Head of caudate nucleus (tissue), 42 donors: ENCODE measurements at regions not wholly inside any gene's neighbourhood (a gene's known extent, or its start where the extent isn't known, plus 50 kb on each side); places are given as distances from the start of the nearest gene placed in this dataset.

Experiments
- DNase-seq, 42 donors: peaks; one replicate each; pipeline versions ENCODE4 v3.0.0 to v3.0.0-alpha.2; 2020 to 2021; ENCODE audit warnings: mixed read lengths in 7 of 42
- intact Hi-C: fragments of 100-400 bp; cut with DNase I; formaldehyde crosslinking; loops from one replicate; pipeline ENCODE4 v1.15.0; 2022

DNA sequence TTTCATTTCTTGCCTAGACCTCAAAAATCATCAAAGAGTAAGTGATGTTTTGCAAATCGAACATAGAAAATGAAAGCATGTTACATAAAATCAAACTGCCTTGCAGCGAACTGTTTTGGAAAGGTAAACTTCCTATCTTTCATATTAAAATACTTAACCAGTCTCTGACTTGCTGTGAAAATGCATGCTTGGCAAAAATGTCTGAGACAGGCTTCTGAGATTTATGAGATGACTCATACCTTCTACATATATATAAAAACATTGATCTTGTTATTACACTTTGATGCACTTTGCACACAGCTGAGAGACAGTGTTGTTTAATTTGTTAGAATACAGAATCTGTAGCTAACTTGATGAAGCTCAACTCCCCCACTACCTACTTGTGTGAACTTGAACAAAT lies 179.1 kb downstream of the KITLG start:
- DNase-seq: no peak
- intact Hi-C loops: no loop called here

DNA sequence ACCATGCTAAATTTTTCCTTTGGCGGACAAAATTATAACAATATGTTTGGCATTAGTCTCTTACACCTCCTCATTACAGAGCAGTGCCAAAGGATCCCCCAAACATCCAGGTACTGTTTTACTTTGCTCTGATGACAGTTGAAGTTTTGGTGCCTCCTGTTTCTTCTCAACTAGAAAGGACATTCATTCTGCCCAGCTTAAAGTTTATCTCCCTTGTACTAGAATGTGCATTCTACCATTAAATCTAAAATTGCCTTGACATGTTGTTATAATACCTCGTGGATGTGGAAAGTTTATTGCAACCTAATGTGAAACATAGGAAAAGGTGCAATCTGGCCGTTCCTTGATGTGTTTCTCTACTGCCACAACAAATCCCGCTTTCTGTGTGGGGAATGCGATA lies 173.4 kb downstream of the KITLG start:
- intact Hi-C loops: no loop called here
- no peak for DNase-seq

DNA sequence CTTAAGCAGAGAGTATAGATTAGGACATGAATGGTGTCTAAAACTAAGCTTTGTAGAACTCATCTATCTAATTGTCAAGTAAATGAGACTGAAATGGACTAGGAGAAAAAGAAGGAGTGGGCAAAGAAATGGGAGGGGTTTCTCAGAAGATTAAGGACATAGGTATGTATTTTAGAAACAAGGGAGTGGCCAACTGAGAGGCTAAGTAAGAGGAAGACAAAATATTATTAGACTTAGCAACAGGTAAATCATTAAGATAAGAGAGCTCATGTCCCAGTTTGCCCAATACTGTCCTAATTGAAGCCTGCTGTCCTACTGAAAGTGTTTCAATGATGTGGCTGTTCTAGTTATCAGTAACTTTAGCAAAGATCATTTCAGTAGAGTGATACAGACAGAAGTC lies 171.4 kb downstream of the KITLG start:
- DNase-seq: no peak
- intact Hi-C loops: no loop called here

DNA sequence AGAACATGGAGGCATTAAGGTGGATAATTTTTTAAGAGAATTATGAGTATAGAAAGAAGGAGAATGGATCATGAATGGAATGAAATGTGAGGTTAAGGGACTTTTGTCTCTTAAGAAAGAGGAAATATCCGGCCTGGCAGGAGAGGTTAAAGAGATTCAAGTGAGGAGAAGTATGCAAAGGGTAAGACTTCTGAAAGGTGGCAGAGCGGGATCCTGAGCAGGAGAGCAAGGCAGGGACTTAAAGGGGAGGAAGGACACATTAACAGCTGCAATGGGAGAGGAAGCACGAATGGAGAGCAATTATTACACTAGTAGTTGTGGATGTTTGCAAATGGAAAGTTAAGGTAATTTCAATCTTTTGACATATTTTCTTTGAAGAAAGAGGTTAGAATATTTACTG lies 171.0 kb downstream of the KITLG start:
- no peak for DNase-seq
- intact Hi-C loops: no loop called here

DNA sequence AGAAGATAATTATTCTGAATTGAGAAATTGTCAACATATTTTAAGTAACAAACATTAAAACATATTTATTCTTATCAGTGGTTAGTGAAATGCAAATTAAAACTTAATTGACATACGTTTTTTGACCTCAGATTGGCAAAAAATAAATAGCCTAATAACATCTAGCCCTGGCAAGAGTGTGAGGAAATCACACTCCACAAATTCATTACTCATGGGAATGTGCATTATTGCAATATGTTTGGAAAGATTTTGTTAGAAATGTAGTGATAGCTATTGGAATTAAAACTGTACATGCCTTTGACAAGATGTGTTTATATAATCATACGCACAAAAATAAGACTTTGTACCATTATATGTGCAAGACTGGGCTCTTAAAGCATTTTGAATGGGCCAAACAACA lies 168.6 kb downstream of the KITLG start:
- intact Hi-C loops: no loop called here
- no peak for DNase-seq

DNA sequence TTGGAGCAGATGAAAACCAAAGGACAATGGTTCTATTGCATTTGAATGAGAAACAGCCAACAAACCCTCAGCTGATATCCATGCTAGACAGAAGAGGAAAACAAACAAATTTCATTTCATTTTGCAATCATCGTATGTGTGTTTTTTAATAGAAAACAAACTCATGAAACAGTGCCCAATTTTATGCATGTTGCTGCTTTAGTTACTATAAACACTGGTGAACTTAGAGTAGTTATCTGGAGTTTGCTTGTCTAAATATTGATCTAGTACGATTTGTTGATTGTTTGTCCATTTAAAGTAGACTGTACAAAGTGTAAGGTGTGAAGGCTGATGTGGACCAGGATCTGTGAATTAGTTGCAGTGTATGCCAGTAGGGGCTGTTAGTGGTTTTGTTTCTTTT lies 166.6 kb downstream of the KITLG start:
- DNase-seq: no peak
- intact Hi-C loops: no loop called here

DNA sequence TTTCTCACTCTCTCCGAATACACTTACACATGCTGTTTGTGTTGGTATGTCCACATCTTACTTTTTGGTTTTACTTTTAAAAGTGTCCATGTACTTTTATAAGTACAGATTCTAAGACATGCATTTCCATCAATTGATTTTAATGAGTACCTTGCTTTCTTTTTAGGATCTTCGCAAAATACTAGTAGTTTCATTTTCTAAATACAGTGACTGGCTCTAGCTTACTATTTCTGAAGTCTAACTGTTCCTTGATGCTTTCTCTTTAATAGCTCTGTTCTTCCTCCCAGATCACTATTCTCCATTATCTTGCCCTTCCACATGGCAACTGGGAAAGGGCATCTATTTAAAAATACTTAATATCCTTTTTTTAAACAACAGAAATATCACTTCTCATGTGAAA lies 164.1 kb downstream of the KITLG start:
- intact Hi-C loops: no loop called here
- DNase-seq: no peak

DNA sequence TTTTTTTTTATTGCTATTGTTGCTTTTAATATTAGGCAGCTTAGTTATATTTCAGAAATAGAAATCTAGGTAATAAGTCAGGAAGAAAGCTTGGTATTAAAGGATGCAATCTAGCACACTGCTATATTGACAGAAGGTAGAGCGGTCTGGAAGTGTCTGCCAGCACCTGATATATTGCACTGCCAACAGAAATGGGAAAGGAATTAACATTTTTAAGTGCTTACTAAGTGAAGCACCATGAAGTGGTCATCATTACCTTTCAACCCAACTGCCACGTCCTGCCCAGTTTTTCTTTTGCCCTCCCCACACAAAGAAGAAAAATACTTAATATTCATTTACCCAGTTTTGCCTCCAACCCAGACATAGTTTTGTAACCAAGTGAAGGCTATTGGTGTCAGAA lies 163.5 kb downstream of the KITLG start:
- no peak for DNase-seq
- intact Hi-C loops: no loop called here

DNA sequence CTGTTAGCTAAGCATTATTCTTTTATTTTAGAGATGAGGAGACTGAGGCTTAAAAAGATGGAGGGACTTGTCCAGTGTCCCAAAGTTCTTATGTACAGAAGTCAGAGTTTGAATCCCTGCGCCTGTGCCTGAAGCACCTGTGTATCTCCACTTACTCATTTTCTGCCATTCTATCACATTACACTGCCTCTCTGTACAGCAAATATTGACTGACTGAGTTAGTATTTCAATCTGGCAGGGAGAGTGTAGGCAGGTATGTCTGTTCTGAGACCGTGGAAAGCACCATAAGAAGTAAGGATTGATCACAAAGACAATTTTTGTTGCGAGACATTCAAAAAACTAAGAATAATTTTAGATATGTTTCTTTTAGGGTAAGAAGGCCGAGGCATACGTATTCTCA lies 162.7 kb downstream of the KITLG start:
- intact Hi-C loops: no loop called here
- DNase-seq: no peak

DNA sequence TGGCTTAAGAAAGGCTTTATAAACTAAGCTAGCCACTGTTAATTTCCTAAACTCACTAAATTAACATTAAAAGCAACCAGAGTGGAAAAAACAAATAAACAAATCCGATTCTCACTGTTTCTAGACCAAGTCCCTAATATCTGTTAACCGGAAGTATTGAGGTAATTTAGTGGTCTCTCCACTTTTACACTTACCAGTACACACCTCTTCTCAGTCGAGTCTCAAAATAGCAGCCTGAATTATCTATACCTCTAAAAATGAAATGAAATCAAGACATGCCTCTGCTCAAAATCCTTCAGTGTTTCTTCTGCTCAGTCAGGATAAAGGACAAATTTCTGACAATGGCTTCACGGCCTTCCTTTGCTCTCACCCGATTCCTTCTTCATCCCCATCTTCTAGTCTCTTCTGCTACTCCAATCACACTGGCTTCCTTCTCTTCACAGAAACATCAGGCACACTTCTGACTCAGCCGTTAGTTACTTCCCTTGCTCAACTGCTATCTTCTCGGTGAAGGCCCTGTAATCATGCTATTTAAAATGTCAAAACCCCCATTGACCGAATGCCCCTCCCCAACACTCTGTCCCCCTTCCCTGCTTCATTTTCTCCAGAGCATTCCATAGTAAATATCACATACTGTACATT lies 161.3 kb downstream of the KITLG start:
- intact Hi-C loops: no loop called here
- DNase-seq: no peak

DNA sequence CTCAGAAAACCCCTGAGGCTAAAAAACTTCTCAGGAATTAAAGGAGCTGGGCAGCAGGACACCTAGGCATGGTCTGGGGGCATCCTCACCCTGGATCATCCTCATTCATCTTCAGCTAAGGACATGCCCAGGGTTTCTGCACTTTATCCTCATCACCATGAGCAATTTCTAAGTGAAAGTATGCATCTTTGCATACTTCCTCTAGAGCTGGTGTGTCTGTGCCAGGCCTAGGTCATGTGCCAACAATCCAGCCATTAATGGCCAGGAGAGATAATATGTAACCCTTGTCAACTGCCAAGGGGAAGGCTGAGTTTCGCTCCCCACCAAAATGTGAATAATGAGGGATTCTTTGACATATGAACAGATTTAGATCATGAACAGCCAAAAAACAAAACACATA lies 160.5 kb downstream of the KITLG start:
- no peak for DNase-seq
- intact Hi-C loops: no loop called here

DNA sequence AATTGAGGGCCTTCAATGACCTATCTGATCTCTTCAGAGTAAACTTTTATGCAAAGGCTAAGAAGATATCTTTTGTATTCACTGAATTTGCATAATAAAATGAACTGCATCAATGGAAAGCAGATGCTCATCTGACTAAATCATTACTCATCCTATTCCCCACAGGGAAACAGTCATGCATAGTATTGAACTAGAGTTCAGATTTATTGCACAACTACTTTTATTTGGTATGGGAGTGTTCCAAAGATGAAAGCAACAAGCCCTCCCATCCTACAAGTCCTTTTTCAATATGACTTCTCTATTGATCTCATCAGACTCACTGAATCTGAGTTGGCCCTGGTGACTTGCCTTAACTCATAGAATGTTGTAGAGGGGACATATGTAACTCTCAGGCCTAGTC lies 159.8 kb downstream of the KITLG start:
- DNase-seq: no peak
- intact Hi-C loops: no loop called here

DNA sequence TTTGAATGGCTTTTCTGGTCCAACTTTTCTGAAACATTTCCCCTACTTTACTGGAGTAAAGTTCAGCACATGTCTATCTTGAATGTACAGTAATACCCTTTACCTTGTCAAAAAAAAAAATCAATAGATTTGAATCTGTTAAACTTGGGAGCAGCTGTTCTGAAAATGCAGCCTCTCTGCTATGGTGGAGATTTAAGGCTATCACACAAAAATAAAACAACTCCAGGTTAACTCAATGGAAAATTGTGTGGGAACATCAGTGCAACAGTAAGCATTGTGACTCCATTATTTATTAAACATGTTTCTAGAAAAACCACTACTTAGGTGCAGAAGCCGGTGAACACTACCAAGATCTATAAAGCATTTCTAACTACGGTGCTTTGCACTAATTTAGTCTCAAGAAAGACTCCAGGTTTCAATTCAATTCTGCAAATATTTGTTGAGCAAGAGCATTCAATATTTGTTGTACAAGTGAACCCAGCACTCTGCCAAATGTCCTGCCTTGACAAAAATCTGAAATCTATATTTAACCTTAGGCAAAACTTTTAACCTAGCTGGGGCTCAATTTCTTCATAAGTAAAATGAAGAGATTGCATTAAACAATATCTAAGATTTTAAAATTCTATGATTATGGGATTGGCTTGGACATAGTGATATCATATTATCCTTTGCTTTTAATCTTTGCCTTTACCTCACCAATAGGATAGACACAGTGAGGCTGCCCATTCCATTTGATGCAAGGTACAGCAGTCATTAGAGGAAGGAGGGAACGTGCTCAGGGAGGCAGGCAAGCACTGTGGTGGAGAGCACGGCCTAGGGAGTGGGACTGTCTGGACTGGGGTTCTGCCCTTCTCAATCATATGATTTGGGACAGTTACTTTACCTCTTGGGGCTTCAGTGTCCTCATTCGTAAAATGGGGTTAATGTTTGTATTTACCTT lies 155.2 kb downstream of the KITLG start:
- intact Hi-C loops: no loop called here
- DNase-seq: no peak

DNA sequence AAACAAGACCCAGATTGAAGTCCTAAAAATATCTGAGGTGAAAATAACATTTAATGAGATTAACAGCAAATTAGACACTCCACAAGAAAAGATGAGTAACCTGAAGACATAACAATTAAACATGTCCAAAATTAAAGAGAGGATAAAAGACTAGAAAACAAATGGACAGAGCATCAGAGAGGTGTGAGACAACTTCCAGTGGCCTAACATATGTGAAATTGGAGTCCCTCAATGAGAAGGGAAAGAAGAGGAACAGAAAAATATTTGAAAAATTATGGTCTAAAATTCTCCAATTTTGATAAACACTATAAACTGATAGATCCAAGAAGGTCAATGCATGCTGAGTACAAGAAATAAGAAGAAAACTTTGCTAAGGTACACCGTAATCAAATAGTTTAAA lies 151.9 kb downstream of the KITLG start:
- intact Hi-C loops: no loop called here
- no peak for DNase-seq

DNA sequence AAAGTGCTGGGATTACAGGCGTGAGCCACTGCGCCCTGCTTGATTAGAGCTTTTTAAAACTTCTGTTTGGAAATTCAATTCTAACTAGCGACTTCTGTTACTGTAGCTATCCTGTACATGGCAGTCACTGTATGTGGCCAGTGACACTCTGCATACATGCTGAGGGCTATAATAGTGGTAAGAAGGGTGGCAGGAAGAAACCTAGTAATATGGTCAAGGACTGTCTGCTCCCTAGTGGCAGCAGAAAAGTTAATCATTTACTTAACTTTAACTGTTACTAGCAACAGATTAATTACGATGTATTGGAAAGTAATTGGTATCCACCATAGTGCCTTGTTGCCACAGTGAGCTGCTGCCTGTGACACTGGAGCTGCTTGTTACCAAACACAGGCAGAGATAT lies 149.0 kb downstream of the KITLG start:
- intact Hi-C loops: no loop called here
- no peak for DNase-seq

DNA sequence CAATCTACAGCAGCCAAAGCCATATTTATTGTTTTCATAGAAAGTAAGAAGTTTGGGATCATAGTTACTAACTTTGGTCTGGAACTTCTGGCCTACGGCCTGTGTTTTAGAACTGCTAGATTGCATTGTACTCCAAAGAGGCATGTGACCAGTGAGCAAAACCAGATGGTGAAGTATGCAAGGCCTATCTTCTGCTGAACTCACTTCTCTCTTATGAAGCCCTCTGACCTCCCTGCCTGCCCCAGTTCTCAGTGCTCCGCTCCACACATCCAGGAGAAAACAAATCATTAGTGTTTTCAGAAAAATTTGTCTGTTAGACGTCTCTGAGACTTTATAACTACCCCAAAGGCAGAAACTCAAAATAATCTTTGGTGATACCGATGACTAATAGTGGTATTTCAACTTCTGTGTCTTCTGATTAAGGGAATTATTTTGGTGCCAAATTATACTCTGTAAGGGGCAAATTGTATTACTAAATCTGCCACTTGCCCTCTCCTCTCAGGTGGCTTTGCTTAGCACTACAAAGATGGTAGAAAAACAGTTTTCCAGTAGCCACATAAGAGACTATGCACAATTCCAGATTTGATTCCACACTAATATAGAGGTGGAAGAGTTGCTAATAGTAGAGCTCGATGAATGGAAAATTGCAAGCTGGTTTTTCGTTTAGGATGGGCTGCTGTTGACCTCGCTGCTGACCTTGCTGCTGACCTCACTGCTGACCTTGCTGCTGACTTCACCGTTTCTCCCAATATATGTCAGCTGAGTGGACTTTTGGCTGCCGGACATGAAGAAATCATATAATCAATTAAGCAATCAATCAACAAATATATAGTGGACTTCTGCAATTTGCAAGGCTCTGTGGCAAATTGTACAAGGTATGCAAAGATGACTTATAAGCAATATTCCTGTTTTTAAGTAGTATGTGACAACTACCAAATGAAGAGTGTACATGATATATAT lies 147.5 kb downstream of the KITLG start:
- no peak for DNase-seq
- intact Hi-C loops: no loop called here

DNA sequence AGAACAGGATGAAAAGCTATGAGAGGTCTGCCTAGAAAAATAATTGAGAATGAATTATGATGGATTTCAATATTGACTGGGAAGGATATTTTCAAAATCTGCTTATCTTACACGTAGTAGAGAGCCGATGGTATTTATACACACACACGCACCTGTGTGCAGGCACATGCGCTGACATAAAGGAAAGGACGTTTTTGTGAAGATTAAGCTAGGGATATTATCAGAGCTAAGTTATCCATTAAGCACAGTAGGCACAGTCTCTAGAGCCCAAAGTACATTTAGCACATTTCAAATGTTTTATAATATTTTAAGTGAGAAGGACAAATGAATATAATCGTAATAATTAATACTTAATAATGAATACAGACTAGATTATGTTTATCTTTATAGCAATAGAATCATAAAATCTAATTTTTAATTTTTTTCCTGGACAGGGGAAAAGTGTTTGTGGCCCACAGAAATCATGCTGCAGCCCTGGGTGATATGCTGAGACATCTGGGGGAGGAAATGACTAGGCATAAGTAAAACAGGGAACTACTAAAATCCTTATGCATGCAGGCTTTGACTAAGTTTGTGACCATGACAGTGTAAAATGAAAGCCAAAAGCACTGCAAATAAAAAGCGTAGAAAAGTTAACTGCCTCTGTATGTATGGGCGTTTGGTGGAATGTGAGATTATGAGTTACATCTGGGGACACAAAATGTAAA lies 146.1 kb downstream of the KITLG start:
- intact Hi-C loops: no loop called here
- no peak for DNase-seq

DNA sequence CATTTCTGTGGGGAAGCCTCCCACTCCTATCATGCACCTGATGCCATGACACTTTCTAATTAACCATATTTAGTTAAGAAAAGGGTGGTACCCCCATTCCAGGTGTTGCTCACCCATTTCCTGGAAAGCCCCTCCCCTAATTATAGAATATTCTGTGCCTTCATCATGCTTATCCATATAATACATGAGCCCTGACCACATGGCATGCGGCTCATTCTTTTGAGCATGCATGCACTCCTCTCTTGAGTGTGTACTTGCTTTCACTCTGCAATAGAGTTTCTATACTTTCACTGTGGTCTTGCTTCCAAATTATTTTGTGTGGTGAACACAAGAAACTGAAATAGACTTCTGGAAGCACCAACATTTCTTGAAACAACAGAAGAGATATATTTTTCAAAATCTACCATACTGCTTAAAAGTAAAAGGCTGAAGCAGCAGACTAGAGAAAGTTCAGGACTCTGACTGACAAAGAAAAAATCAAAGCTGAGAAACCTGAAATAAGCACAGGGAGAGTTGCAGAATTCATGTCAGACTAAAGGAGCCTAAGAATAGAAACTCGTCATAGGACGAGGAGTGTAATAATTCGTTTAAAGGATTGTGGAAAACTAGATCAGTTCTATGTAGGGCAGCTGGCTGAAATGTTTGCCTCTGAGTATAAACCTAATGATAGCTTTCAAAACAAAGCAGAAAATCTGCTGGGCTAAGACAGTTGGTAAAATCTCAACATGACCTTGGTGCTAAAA lies 144.8 kb downstream of the KITLG start:
- intact Hi-C loops: no loop called here
- DNase-seq: no peak

DNA sequence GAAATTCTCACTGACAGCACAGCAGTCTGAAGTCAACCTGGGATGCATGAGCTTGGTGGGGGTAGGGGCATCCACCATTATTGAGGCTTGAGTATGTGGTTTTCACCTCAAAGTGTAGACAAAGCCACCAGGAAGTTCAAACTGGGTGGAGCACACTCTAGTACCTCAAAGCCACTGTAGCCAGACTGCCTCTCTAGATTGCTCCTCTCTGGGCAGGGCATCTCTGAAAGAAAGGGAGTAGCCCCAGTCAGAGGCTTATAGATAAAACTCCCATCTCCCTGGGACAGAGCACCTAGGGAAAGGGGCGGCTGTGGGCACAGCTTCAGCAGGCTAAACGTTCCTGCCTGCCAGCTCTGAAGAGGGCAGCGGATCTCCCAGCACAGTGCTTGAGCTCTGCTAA lies 143.0 kb downstream of the KITLG start:
- DNase-seq: no peak
- intact Hi-C loops: no loop called here
